ENCODE measurements at regions not wholly inside any gene's neighbourhood (a gene's known extent, or its start where the extent isn't known, plus 50 kb on each side); places are given as distances from the start of the nearest gene placed in this dataset.

GRCh38 chr12:18990856-18991255 lies 138.7 kb upstream of the PLEKHA5 start:
- Histone ChIP-seq H2BK5ac (ENCODE audit: low read depth, low read length, poor library complexity, severe bottlenecking) (no peak overlapping the region), H3K18ac (ENCODE audit: low read depth in 1 of 2, low read length in 2 of 2) (no peak overlapping the region), H3K27me3 (ENCODE audit: control insufficient read depth in 1 of 2, insufficient read depth in 1 of 2, low read length in 2 of 2) (no peaks in the 10 kb centered on the region), H2BK12ac (ENCODE audit: low read length in 2 of 2) (no peak overlapping the region), H4K8ac (ENCODE audit: low read length) (no peak overlapping the region), H4K91ac (ENCODE audit: low read length) (no peak overlapping the region), H3K36me3 (ENCODE audit: control insufficient read depth in 1 of 2, insufficient read depth in 2 of 2, low read depth in 1 of 2, low read length in 2 of 2) (no peaks in the 10 kb centered on the region), H2BK120ac (ENCODE audit: low read depth, low read length) (no peak overlapping the region), H3K23ac (ENCODE audit: low read length in 2 of 2) (no peak overlapping the region), H2BK15ac (ENCODE audit: low read depth, poor library complexity, severe bottlenecking) (no peak overlapping the region), H3K14ac (ENCODE audit: low read length in 2 of 2) (no peak overlapping the region), H3K4me2 (ENCODE audit: low read length, poor library complexity, severe bottlenecking) (peak overlapping the region; percentile 7), H3K4me1 (ENCODE audit: control insufficient read depth, insufficient read depth, low read depth, low read length) (no peaks in the 10 kb centered on the region), H2AFZ (ENCODE audit: low read depth, low read length) (no peak overlapping the region), H3K4me3 (ENCODE audit: insufficient read depth in 1 of 2, low read depth in 1 of 2, low read length in 2 of 2) (no peak overlapping the region), H3K4ac (ENCODE audit: low read depth in 1 of 2, low read length in 2 of 2) (no peak overlapping the region), H3K9ac (ENCODE audit: low read length) (no peak overlapping the region), H2AK5ac (ENCODE audit: low read length, severe bottlenecking) (no peak overlapping the region), H3K79me1 (replicated peaks; ENCODE audit: low read length, poor library complexity, severe bottlenecking) (no peaks in the 10 kb centered on the region), H3K9me3 (ENCODE audit: control insufficient read depth, low read length) (no peaks in the 10 kb centered on the region), H3K27ac (ENCODE audit: low read length, poor library complexity, severe bottlenecking) (no peak overlapping the region)
- DNase-seq = peak; percentile 24
- 23% methylated on average over 2 of the region's 2 CpGs for WGBS

GRCh38 chr12:18992336-18992735 lies 137.2 kb upstream of the PLEKHA5 start:
- Histone ChIP-seq H2BK12ac (ENCODE audit: low read length in 2 of 2) (no peak overlapping the region), H3K4me1 (ENCODE audit: control insufficient read depth, insufficient read depth, low read depth, low read length) (no peaks in the 10 kb centered on the region), H3K4me3 (ENCODE audit: insufficient read depth in 1 of 2, low read depth in 1 of 2, low read length in 2 of 2) (no peak overlapping the region), H3K27ac (ENCODE audit: low read length, poor library complexity, severe bottlenecking) (no peak overlapping the region), H3K4ac (ENCODE audit: low read depth in 1 of 2, low read length in 2 of 2) (no peak overlapping the region), H3K9ac (ENCODE audit: low read length) (no peak overlapping the region), H4K8ac (ENCODE audit: low read length) (no peak overlapping the region), H3K18ac (ENCODE audit: low read depth in 1 of 2, low read length in 2 of 2) (no peak overlapping the region), H3K4me2 (ENCODE audit: low read length, poor library complexity, severe bottlenecking) (no peak overlapping the region), H3K27me3 (ENCODE audit: control insufficient read depth in 1 of 2, insufficient read depth in 1 of 2, low read length in 2 of 2) (no peaks in the 10 kb centered on the region), H3K14ac (ENCODE audit: low read length in 2 of 2) (no peak overlapping the region), H2BK15ac (ENCODE audit: low read depth, poor library complexity, severe bottlenecking) (no peak overlapping the region), H2BK5ac (ENCODE audit: low read depth, low read length, poor library complexity, severe bottlenecking) (no peak overlapping the region), H4K91ac (ENCODE audit: low read length) (no peak overlapping the region), H3K9me3 (ENCODE audit: control insufficient read depth, low read length) (no peaks in the 10 kb centered on the region), H3K23ac (ENCODE audit: low read length in 2 of 2) (no peak overlapping the region), H2BK120ac (ENCODE audit: low read depth, low read length) (no peak overlapping the region), H3K36me3 (ENCODE audit: control insufficient read depth in 1 of 2, insufficient read depth in 2 of 2, low read depth in 1 of 2, low read length in 2 of 2) (no peaks in the 10 kb centered on the region), H3K79me1 (replicated peaks; ENCODE audit: low read length, poor library complexity, severe bottlenecking) (no peaks in the 10 kb centered on the region), H2AK5ac (ENCODE audit: low read length, severe bottlenecking) (no peak overlapping the region), H2AFZ (ENCODE audit: low read depth, low read length) (no peak overlapping the region)
- no peak for DNase-seq
- WGBS = 95% methylated on average over 2 of the region's 2 CpGs

- H3K9me3 ChIP-seq (ENCODE audit: control insufficient read depth, low read length) = no peaks in the 10 kb centered on the region
- H3K4me2 ChIP-seq (ENCODE audit: low read length, poor library complexity, severe bottlenecking) = no peak overlapping the region
- H2AK5ac ChIP-seq (ENCODE audit: low read length, severe bottlenecking) = no peak overlapping the region
- no peaks in the 10 kb centered on the region for H3K79me1 ChIP-seq (replicated peaks; ENCODE audit: low read length, poor library complexity, severe bottlenecking)
- H3K4me1 ChIP-seq (ENCODE audit: control insufficient read depth, insufficient read depth, low read depth, low read length) = peaks cover 2% of the 10 kb centered on the region
- H3K27me3 ChIP-seq (ENCODE audit: control insufficient read depth in 1 of 2, insufficient read depth in 1 of 2, low read length in 2 of 2) = no peaks in the 10 kb centered on the region
- H4K8ac ChIP-seq (ENCODE audit: low read length) = peak overlapping the region; percentile 52
- no peak overlapping the region for H2BK5ac ChIP-seq (ENCODE audit: low read depth, low read length, poor library complexity, severe bottlenecking)
- no peaks in the 10 kb centered on the region for H3K36me3 ChIP-seq (ENCODE audit: control insufficient read depth in 1 of 2, insufficient read depth in 2 of 2, low read depth in 1 of 2, low read length in 2 of 2)
- H2BK15ac ChIP-seq (ENCODE audit: low read depth, poor library complexity, severe bottlenecking) = no peak overlapping the region
- no peak overlapping the region for H4K91ac ChIP-seq (ENCODE audit: low read length)
- no peak overlapping the region for H2AFZ ChIP-seq (ENCODE audit: low read depth, low read length)
- peak overlapping the region in 1 of 2 experiments; percentile 71 for H3K4ac ChIP-seq (ENCODE audit: low read depth in 1 of 2, low read length in 2 of 2)
- no peak overlapping the region for H3K14ac ChIP-seq (ENCODE audit: low read length in 2 of 2)
- H2BK12ac ChIP-seq (ENCODE audit: low read length in 2 of 2) = peak overlapping the region in 1 of 2 experiments; percentile 49
- H2BK120ac ChIP-seq (ENCODE audit: low read depth, low read length) = peak overlapping the region; percentile 54
- H3K27ac ChIP-seq (ENCODE audit: low read length, poor library complexity, severe bottlenecking) = no peak overlapping the region
- H3K18ac ChIP-seq (ENCODE audit: low read depth in 1 of 2, low read length in 2 of 2) = peak overlapping the region; percentile 40 to 70
- peak overlapping the region in 1 of 2 experiments; percentile 20 for H3K4me3 ChIP-seq (ENCODE audit: insufficient read depth in 1 of 2, low read depth in 1 of 2, low read length in 2 of 2)
- H3K23ac ChIP-seq (ENCODE audit: low read length in 2 of 2) = no peak overlapping the region
- peak overlapping the region; percentile 70 for H3K9ac ChIP-seq (ENCODE audit: low read length)
- peak; percentile 85 for DNase-seq
- 44% methylated on average over 9 of the region's 9 CpGs for WGBS
Observed at GRCh38 chr12:18998343-18999261, 130.9 kb upstream of the PLEKHA5 start.

GRCh38 chr12:19000836-19001235 lies 128.7 kb upstream of the PLEKHA5 start:
- no peak for DNase-seq
- Histone ChIP-seq H3K18ac (ENCODE audit: low read depth in 1 of 2, low read length in 2 of 2) (no peak overlapping the region), H3K9ac (ENCODE audit: low read length) (no peak overlapping the region), H3K27ac (ENCODE audit: low read length, poor library complexity, severe bottlenecking) (no peak overlapping the region), H3K4me3 (ENCODE audit: insufficient read depth in 1 of 2, low read depth in 1 of 2, low read length in 2 of 2) (no peak overlapping the region), H2AFZ (ENCODE audit: low read depth, low read length) (no peak overlapping the region), H4K8ac (ENCODE audit: low read length) (no peak overlapping the region), H2BK120ac (ENCODE audit: low read depth, low read length) (no peak overlapping the region), H3K36me3 (ENCODE audit: control insufficient read depth in 1 of 2, insufficient read depth in 2 of 2, low read depth in 1 of 2, low read length in 2 of 2) (no peaks in the 10 kb centered on the region), H2AK5ac (ENCODE audit: low read length, severe bottlenecking) (no peak overlapping the region), H3K23ac (ENCODE audit: low read length in 2 of 2) (no peak overlapping the region), H3K14ac (ENCODE audit: low read length in 2 of 2) (no peak overlapping the region), H3K4me1 (ENCODE audit: control insufficient read depth, insufficient read depth, low read depth, low read length) (peaks cover 2% of the 10 kb centered on the region), H4K91ac (ENCODE audit: low read length) (peak overlapping the region; percentile 39), H3K79me1 (replicated peaks; ENCODE audit: low read length, poor library complexity, severe bottlenecking) (no peaks in the 10 kb centered on the region), H3K4me2 (ENCODE audit: low read length, poor library complexity, severe bottlenecking) (no peak overlapping the region), H2BK12ac (ENCODE audit: low read length in 2 of 2) (no peak overlapping the region), H3K9me3 (ENCODE audit: control insufficient read depth, low read length) (no peaks in the 10 kb centered on the region), H2BK5ac (ENCODE audit: low read depth, low read length, poor library complexity, severe bottlenecking) (no peak overlapping the region), H3K27me3 (ENCODE audit: control insufficient read depth in 1 of 2, insufficient read depth in 1 of 2, low read length in 2 of 2) (no peaks in the 10 kb centered on the region), H2BK15ac (ENCODE audit: low read depth, poor library complexity, severe bottlenecking) (no peak overlapping the region), H3K4ac (ENCODE audit: low read depth in 1 of 2, low read length in 2 of 2) (no peak overlapping the region)
- 100% methylated on average over 2 of the region's 2 CpGs for whole genome bisulfite sequencing
